LNCAP (cell line): ENCODE measurements at regions not wholly inside any gene's neighbourhood (a gene's known extent, or its start where the extent isn't known, plus 50 kb on each side); places are given as distances from the start of the nearest gene placed in this dataset.

Source experiments
- TF ChIP-seq, protein P1 (sequence below): fragments of 450-650 bp; IDR thresholded peaks from 2 replicates; pipeline ENCODE4 v1.5.1; 2017; ENCODE audit warnings: mild to moderate bottlenecking

- TF ChIP-seq, protein P1, sequence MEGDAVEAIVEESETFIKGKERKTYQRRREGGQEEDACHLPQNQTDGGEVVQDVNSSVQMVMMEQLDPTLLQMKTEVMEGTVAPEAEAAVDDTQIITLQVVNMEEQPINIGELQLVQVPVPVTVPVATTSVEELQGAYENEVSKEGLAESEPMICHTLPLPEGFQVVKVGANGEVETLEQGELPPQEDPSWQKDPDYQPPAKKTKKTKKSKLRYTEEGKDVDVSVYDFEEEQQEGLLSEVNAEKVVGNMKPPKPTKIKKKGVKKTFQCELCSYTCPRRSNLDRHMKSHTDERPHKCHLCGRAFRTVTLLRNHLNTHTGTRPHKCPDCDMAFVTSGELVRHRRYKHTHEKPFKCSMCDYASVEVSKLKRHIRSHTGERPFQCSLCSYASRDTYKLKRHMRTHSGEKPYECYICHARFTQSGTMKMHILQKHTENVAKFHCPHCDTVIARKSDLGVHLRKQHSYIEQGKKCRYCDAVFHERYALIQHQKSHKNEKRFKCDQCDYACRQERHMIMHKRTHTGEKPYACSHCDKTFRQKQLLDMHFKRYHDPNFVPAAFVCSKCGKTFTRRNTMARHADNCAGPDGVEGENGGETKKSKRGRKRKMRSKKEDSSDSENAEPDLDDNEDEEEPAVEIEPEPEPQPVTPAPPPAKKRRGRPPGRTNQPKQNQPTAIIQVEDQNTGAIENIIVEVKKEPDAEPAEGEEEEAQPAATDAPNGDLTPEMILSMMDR, result no peak
Observed at GRCh38 chr4:57234252-57234775, 124.1 kb upstream of the IGFBP7 start.

GRCh38 chr4:57233386-57233785, 123.2 kb upstream of the IGFBP7 start:
- TF ChIP-seq, protein P1, result no peak

DNA sequence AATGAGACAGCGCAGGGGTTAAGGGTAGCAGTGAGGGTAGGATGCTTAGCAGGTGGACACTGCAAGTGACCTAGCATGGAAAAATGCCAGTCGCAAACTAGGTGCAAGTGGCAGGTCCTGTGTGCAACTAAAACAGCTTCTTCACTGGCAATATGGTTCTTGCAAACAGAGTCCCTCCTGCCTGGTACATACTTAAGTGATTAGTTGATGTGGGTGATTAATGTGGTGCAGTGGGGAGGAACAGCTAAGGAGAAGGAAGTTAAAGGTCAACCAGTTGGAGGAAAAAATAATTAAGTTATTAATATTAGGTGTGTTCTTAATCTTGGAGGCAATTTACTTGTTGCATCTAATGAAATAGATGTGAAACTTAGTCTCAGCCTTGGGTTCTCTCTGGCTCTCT, 121.6 kb upstream of the IGFBP7 start:
- TF ChIP-seq, protein P1, result no peak

DNA sequence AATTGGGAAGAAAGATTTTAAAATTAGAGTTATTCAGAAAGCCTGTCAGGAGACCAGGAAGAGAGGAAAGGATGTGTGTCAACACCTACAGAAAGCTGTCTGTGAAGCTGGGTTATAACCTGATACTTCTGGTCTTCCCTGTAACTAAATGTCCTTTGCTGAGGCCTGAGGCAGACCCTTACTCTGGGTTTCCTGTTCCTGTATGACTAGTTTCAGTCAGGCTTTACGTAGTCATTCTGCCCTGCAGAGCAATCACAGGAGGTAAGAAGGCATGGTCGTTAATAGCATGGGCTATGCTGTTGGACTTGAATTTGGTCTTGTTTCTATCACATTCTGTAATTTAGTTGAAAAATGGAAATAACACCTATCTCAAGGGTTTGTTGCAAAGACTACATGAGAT, 110.5 kb upstream of the IGFBP7 start:
- TF ChIP-seq, protein P1, result no peak

DNA sequence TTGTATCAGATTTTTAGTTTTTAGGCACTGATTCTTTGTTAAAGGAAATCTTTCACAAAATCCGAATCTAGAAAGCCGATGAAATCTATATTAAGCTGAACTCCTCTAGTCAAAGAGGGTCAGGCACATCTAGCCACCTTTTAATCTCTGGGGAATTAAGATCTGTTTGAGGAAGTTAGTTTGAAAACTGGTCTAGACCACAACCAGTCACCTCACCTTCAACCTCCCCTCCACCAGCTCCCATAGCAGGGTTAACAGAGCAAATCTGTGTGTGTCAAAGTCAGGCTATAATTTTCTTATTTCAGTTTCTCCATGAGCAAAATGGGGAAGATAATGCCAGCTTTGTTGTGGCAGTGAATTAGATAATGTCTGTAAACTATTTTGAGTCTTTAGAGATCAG, 110.0 kb upstream of the IGFBP7 start:
- TF ChIP-seq, protein P1, result no peak

GRCh38 chr4:57219431-57219830, 109.2 kb upstream of the IGFBP7 start:
- TF ChIP-seq, protein P1, result no peak

DNA sequence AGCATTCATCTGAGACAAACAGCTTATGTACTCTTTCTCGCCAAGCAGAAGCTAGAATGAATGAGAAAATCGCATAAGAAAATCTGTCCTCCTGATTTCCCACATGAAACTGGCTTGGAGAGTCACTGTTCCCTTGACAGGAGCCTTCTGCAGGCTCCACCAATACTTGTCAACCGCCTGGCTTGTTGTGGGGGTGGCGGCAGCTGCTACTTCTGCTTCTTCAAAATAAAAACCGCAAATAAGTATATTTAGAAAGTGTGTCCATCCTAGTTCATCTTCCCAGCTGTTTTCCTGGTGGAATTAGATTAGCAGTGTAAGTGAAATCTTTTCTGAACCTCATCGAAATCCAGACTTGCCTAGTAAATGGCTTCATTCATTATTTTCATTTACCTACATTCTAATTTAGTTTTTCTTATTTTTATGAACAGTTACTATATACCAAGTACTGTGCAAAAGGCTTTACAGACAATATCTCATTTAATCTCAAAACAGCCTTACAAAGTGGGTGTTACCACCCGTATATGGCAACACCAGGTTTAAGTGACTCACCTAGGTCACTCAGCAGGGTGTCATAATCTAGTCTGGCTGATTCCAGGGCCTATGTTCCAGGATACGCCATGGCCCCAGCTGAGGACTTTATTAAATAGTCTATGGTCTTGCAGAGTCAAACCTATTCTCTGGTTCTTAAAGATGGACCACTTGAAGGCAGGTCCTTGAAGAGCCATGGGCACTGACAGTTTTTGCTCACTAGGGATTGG, 104.6 kb upstream of the IGFBP7 start:
- TF ChIP-seq, protein P1, result no peak

- TF ChIP-seq, protein P1, result no peak
Observed at GRCh38 chr4:57211131-57211530, 100.9 kb upstream of the IGFBP7 start.
